Mucosa of rectum (tissue), 2 donors: ENCODE measurements at regions not wholly inside any gene's neighbourhood (a gene's known extent, or its start where the extent isn't known, plus 50 kb on each side); places are given as distances from the start of the nearest gene placed in this dataset.

Experiments
- H3K27ac ChIP-seq, 2 donors: one replicate each; pipeline ENCODE4 v1.7.0; 2013; ENCODE audit warnings: inconsistent platforms in 2 of 2, low read depth in 2 of 2, low read length in 2 of 2
- H3K27me3 ChIP-seq, 2 donors: one replicate each; pipeline ENCODE4 v1.7.0; 2013; ENCODE audit warnings: low read length in 2 of 2; ENCODE audit not compliant: control insufficient read depth in 2 of 2, insufficient read depth in 2 of 2
- H3K36me3 ChIP-seq, 2 donors: one replicate each; pipeline ENCODE4 v1.7.0; 2013; ENCODE audit warnings: low read length in 2 of 2; ENCODE audit not compliant: control insufficient read depth in 2 of 2, insufficient read depth in 2 of 2
- H3K4me1 ChIP-seq, 2 donors: one replicate each; pipeline ENCODE4 v1.7.0; 2013; ENCODE audit warnings: low read length in 2 of 2, mild to moderate bottlenecking in 1 of 2; ENCODE audit not compliant: control insufficient read depth in 2 of 2, insufficient read depth in 2 of 2
- H3K4me3 ChIP-seq, 2 donors: one replicate each; pipeline ENCODE4 v1.7.0; 2013; ENCODE audit warnings: low read length in 2 of 2
- H3K9ac ChIP-seq, 2 donors: one replicate each; pipeline ENCODE4 v1.7.0; 2013; ENCODE audit warnings: low read length in 2 of 2, low read depth in 1 of 2, mild to moderate bottlenecking in 1 of 2
- H3K9me3 ChIP-seq, 2 donors: one replicate each; pipeline ENCODE4 v1.7.0; 2013; ENCODE audit warnings: low read length in 2 of 2; ENCODE audit not compliant: control insufficient read depth in 2 of 2
- donor health status: healthy.
- donor health status: Normal muscosa, but diverticular disease.

DNA sequence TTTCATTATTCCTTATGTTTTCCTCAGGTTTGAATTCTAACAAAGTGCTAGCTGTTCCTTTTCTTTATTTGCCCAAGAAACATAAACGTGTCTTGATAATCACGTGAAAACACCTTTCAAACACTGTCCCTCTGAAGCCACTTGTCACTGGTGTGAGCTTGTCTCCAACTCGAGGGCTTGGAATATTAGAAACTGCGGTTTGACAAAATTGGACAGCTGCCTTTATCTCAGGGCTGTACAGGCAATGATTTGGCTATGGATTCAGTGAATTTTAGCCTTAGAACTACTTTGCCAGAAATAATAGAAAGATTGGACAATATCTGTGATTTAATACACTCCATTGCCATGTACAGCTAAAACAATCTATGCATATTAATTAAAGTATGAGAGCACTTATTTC lies 763.0 kb upstream of the ACVR2A start:
- Histone ChIP-seq H3K36me3 (no peaks in the 10 kb centered on the region), H3K9ac (no peak overlapping the region), H3K4me3 (no peak overlapping the region), H3K4me1 (no peaks in the 10 kb centered on the region), H3K9me3 (no peaks in the 10 kb centered on the region), H3K27ac (no peak overlapping the region), H3K27me3 (no peaks in the 10 kb centered on the region)

DNA sequence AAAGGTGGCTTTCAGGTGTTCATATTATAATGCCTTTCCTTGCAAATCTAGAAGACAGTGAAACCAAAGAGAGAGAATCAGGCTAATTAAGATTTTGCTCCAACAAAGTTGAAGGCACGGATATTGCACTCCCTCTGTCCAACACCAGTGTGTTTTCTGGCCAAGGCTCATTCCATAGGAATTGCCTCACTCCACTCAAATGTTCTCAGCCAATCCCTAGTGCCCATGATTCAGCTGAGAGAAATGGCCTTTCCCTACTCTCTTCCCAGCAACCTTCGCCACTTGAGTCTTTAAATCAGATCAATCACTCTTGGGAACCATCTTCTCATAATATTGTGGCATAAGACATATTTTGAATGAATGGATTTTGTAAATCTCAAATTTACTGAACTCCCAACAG lies 768.2 kb upstream of the ACVR2A start:
- H3K36me3 ChIP-seq: no peaks in the 10 kb centered on the region
- H3K27ac ChIP-seq: no peak overlapping the region
- H3K9ac ChIP-seq: no peak overlapping the region
- no peaks in the 10 kb centered on the region for H3K4me1 ChIP-seq
- no peaks in the 10 kb centered on the region for H3K9me3 ChIP-seq
- H3K27me3 ChIP-seq: no peaks in the 10 kb centered on the region
- H3K4me3 ChIP-seq: no peak overlapping the region

DNA sequence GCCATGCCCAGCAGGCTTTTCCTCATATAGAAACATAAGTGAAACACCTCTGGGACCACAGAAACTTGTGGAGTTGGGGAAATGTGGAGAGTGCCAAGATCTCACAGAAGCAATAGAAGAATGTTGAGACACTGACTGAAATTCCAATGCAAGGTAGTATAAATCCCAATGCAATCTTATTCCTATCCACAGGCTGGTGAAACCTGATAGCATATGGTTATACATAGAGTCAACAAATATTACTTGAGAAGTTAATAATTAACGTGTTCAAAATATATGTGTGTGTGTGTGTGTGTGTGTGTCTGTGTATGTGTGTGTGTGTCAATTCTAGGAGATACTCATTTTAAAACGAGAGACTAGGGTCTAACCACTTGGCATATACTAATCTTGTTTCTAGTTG lies 776.8 kb upstream of the ACVR2A start:
- H3K36me3 ChIP-seq: no peaks in the 10 kb centered on the region
- H3K4me3 ChIP-seq: no peak overlapping the region
- no peaks in the 10 kb centered on the region for H3K9me3 ChIP-seq
- no peaks in the 10 kb centered on the region for H3K27me3 ChIP-seq
- H3K9ac ChIP-seq: no peak overlapping the region
- H3K27ac ChIP-seq: no peak overlapping the region
- H3K4me1 ChIP-seq: no peaks in the 10 kb centered on the region

DNA sequence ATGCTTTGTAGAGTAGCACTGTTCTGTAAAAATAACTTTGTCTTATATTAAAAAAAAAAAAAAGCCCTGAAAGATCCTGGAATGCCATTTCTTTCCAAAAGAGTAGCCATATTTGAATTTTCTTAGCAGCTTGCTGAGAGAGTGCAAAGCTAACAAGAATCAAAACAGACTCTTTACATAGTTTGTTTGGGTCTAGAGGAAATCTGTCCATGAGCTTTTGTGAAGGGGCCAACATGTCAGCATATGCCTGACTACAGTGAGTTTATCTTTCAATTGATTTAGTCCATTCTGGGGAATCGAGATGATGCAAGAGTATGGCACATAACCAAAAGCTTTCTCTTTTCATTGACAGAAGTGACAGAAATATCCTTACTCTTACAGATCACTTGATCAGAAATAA lies 777.7 kb upstream of the ACVR2A start:
- H3K27ac ChIP-seq: no peak overlapping the region
- H3K9ac ChIP-seq: no peak overlapping the region
- H3K9me3 ChIP-seq: no peaks in the 10 kb centered on the region
- no peaks in the 10 kb centered on the region for H3K27me3 ChIP-seq
- no peak overlapping the region for H3K4me3 ChIP-seq
- no peaks in the 10 kb centered on the region for H3K4me1 ChIP-seq
- H3K36me3 ChIP-seq: no peaks in the 10 kb centered on the region

DNA sequence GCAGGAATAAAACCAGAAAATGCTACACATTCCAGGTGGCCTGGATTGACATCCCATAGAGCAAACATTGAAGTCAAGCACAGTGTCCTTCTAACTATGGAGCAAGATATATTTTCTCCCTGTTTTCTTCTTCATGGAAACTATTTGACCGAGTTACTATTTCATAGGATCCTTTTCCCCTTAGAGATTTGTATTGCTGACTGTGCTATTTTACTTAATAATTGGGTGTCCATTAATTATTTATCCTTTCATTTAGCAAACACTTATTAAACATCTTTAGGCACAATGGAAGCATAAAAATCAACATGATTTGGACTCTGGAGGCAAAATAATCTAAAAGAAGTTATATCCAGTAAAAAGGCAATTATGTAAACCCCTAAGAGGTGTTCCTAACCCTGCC lies 782.8 kb upstream of the ACVR2A start:
- Histone ChIP-seq H3K9ac (no peak overlapping the region), H3K27ac (no peak overlapping the region), H3K4me3 (no peak overlapping the region), H3K4me1 (no peaks in the 10 kb centered on the region), H3K36me3 (no peaks in the 10 kb centered on the region), H3K9me3 (no peaks in the 10 kb centered on the region), H3K27me3 (no peaks in the 10 kb centered on the region)

DNA sequence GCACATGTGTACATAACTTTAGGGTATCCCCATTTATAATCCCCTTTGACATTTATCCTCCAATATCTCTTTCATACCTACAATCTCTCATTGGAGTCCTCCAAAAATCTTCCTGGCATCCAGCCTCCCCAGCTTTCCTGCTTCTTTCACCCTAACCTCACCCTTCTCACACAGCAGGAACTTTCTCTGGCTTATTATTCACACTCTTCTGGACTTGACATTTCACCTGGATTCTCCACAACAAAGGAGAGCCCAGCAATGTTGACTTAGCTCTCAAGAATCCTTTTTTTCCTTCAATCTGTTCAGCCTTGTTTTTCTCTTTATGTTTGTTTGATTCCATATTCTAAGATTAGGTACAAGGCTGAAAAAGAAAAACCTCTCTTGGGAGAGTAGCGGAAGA lies 783.6 kb upstream of the ACVR2A start:
- Histone ChIP-seq H3K9ac (no peak overlapping the region), H3K4me1 (no peaks in the 10 kb centered on the region), H3K36me3 (no peaks in the 10 kb centered on the region), H3K9me3 (no peaks in the 10 kb centered on the region), H3K4me3 (no peak overlapping the region), H3K27me3 (no peaks in the 10 kb centered on the region), H3K27ac (no peak overlapping the region)

DNA sequence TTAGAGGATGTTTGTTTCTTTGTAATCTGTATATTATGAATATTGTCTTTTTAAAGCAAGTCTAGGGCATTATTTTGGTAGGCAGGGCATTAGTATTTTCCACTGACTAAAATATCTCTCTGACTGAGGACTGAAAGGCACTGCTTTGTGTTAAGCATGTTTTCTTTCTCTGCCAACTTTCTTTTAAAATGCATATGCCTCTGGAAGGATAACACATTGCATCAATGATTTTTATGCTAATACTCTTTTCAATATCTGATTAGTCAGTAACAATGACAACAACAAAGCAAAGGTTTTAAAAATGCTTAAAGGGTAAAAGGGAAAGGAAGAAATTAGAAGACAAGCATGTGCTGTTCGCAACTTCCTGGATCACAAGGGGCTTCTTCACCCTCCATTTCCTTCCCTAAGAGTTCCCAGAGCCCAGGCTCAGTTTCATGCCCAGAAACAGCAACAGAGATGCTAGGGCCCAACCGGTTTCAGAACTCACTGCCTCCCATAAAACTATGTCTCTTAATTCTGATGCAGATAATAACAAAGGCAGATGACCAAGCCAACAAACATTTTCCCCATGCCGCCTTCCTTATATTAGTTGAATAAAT lies 786.8 kb upstream of the ACVR2A start:
- H3K9me3 ChIP-seq: no peaks in the 10 kb centered on the region
- no peak overlapping the region for H3K9ac ChIP-seq
- no peak overlapping the region for H3K27ac ChIP-seq
- no peaks in the 10 kb centered on the region for H3K36me3 ChIP-seq
- no peak overlapping the region for H3K4me3 ChIP-seq
- no peaks in the 10 kb centered on the region for H3K4me1 ChIP-seq
- H3K27me3 ChIP-seq: no peaks in the 10 kb centered on the region

DNA sequence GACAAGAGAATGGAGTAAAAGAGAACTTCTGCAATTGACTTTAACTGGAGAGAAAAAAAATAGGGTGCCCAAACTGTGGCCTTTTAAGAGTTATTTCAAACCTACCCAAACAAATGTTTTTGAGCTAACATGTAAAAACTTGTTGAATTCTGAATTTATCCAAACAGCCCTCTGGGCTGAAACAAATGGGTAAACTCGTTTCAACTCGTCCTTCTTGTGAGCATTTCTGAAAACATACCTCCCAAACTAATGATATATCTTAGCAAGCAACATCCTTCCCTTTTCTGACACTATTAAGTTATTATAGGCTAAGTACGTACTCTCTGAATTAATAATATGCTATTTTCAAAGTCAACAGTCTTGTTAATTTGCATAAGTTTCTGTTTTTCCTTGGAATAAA lies 793.0 kb upstream of the ACVR2A start:
- no peaks in the 10 kb centered on the region for H3K27me3 ChIP-seq
- H3K9me3 ChIP-seq: no peaks in the 10 kb centered on the region
- no peak overlapping the region for H3K9ac ChIP-seq
- no peaks in the 10 kb centered on the region for H3K36me3 ChIP-seq
- no peak overlapping the region for H3K27ac ChIP-seq
- H3K4me1 ChIP-seq: no peaks in the 10 kb centered on the region
- no peak overlapping the region for H3K4me3 ChIP-seq

DNA sequence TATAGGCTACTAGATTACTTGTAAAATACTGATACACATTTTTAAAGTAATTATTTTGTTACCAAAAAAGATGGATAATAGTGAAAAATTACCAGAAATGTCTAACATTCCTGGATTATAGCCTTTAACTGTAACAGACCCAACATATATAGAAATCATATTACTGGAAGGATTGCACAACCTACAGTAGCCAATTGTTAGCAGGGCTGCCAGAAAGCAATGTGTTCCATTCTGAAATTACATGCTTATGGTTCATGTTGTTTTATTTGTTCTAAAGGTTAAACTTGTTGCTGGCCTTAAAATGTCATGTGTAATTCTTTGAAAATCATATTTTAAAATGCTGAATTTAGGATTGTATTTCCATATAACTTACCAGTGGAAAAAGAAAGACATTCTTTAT lies 793.6 kb upstream of the ACVR2A start:
- Histone ChIP-seq H3K9me3 (no peaks in the 10 kb centered on the region), H3K36me3 (no peaks in the 10 kb centered on the region), H3K4me3 (no peak overlapping the region), H3K4me1 (no peaks in the 10 kb centered on the region), H3K27ac (no peak overlapping the region), H3K27me3 (no peaks in the 10 kb centered on the region), H3K9ac (no peak overlapping the region)

DNA sequence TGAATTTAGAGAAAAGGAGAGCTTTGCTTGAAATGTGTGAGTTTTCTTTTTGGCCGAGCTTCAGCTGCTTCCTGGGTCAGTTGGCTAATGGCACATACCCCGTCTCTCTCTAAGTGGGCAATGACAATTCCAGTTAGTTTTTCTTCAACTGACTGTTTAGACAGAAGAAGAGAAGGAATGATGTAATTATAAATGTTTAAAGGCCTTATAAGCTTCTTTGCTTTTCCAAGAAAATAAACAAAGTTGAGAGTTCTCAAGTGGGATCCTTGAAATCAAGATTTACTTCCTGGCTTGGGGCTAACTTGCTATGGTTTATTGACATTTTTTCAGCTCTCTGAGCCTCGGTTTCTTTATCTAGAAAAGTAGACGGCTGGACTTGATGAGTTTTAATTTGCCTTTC lies 794.9 kb upstream of the ACVR2A start:
- H3K4me3 ChIP-seq: no peak overlapping the region
- H3K36me3 ChIP-seq: no peaks in the 10 kb centered on the region
- no peak overlapping the region for H3K9ac ChIP-seq
- H3K9me3 ChIP-seq: no peaks in the 10 kb centered on the region
- no peaks in the 10 kb centered on the region for H3K4me1 ChIP-seq
- no peaks in the 10 kb centered on the region for H3K27me3 ChIP-seq
- H3K27ac ChIP-seq: no peak overlapping the region

DNA sequence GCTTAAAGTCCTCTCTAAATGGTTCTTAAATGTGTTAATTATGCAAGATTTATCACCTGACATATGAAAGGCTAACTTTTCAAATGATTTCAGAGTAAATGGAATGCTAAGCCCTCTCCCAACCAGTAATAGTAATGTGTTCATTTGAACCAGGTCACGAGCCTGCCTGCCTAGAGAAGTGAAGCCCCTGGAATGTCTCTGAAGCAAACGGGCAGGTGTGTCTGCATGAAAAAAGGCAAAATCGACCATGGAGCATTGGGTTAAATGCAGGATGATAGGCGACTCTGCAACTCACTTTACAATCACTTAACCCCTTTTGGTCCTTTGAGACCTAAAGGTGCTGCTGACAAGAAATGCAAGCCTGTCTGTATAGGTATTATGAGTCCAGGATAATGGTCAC lies 798.4 kb upstream of the ACVR2A start:
- Histone ChIP-seq H3K27ac (no peak overlapping the region), H3K36me3 (no peaks in the 10 kb centered on the region), H3K4me3 (no peak overlapping the region), H3K27me3 (no peaks in the 10 kb centered on the region), H3K9me3 (no peaks in the 10 kb centered on the region), H3K4me1 (no peaks in the 10 kb centered on the region), H3K9ac (no peak overlapping the region)
